Chondrocyte (in vitro differentiated cells): ENCODE measurements at regions not wholly inside any gene's neighbourhood (a gene's known extent, or its start where the extent isn't known, plus 50 kb on each side); places are given as distances from the start of the nearest gene placed in this dataset.
"Not testable (repeated sequence)": the region's sequence is repeated elsewhere in the genome, so short reads cannot be mapped to it uniquely, and the experiment has no call there.

Experiments used
- DNase-seq: peaks from one replicate; pipeline ENCODE4 v3.0.0; 2021; ENCODE audit warnings: mixed read lengths, low spot score
- H3K27ac Mint-ChIP-seq: one replicate; pipeline ENCODE4 v1.8.0; 2021; ENCODE audit warnings: mild to moderate bottlenecking, moderate library complexity, mixed read lengths; ENCODE audit not compliant: unreplicated experiment
- H3K27me3 Mint-ChIP-seq: 2 replicates; pipeline ENCODE4 v1.8.0; 2021; ENCODE audit warnings: low read depth, mixed read lengths
- H3K36me3 Mint-ChIP-seq: 2 replicates; pipeline ENCODE4 v1.8.0; 2021; ENCODE audit warnings: low read depth, mixed read lengths
- H3K4me1 Mint-ChIP-seq: 2 replicates; pipeline ENCODE4 v1.8.0; 2021; ENCODE audit warnings: low read depth, mild to moderate bottlenecking, mixed read lengths
- H3K4me3 Mint-ChIP-seq: one replicate; pipeline ENCODE4 v1.8.0; 2021; ENCODE audit warnings: mild to moderate bottlenecking, moderate library complexity, mixed read lengths; ENCODE audit not compliant: unreplicated experiment
- H3K9me3 Mint-ChIP-seq: 2 replicates; pipeline ENCODE4 v1.8.0; 2021; ENCODE audit warnings: low read depth, mixed read lengths
- TF ChIP-seq, protein P1 (sequence below): fragments of 200-600 bp; sonication (generic); IDR thresholded peaks from 2 replicates; pipeline ENCODE4 v1.5.0; 2021; ENCODE audit warnings: antibody characterized with exemption, mild to moderate bottlenecking, moderate library complexity

DNA sequence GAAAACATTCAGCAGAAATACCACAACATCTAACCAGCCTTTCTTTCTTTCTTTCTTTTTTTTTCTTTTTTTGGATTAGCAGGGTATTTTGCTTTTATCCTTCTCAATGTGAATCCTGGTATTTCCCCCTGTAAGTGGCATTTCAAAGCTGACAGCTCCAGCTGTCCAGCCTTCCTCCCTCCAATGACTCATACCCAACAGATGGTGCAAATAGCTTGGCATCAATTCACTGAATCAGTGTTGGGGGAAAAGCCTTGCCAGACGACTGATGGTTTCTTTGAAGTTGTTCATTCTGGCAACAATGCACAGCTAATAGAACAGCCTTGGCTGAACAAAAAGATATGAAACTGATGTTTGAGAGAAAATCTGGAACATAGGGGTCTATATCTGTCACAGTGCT lies 316.8 kb upstream of the STEAP1 start:
- TF ChIP-seq, protein P1, sequence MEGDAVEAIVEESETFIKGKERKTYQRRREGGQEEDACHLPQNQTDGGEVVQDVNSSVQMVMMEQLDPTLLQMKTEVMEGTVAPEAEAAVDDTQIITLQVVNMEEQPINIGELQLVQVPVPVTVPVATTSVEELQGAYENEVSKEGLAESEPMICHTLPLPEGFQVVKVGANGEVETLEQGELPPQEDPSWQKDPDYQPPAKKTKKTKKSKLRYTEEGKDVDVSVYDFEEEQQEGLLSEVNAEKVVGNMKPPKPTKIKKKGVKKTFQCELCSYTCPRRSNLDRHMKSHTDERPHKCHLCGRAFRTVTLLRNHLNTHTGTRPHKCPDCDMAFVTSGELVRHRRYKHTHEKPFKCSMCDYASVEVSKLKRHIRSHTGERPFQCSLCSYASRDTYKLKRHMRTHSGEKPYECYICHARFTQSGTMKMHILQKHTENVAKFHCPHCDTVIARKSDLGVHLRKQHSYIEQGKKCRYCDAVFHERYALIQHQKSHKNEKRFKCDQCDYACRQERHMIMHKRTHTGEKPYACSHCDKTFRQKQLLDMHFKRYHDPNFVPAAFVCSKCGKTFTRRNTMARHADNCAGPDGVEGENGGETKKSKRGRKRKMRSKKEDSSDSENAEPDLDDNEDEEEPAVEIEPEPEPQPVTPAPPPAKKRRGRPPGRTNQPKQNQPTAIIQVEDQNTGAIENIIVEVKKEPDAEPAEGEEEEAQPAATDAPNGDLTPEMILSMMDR = no peak
- no peak overlapping the region for H3K27ac Mint-ChIP-seq
- H3K9me3 Mint-ChIP-seq = no peaks in the 10 kb centered on the region

DNA sequence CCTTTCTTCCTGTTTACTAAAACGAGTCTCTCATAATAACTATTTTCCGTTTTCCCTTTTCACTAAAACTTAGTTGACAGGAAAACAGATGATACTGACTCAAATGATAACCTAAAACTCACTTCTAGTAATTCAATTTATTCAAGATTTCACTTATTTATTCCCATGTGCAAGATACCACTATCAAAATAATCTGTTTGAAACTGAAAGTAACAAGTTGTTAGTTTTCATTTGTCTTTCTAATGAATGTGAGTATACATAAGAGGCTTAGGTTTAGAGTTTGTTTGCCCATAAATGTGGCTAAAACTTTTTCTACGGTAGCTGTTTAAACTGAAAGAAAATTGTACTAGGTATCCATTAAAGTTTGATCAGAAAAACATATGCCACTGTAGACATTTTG lies 314.9 kb upstream of the STEAP1 start:
- peaks cover 9% of the 10 kb centered on the region for H3K27me3 Mint-ChIP-seq
- H3K9me3 Mint-ChIP-seq = no peaks in the 10 kb centered on the region
- H3K27ac Mint-ChIP-seq = no peak overlapping the region
- no peaks in the 10 kb centered on the region for H3K4me1 Mint-ChIP-seq
- H3K4me3 Mint-ChIP-seq = no peak overlapping the region
- no peak for DNase-seq
- no peaks in the 10 kb centered on the region for H3K36me3 Mint-ChIP-seq
- TF ChIP-seq, protein P1 = no peak

More for the DNA sequence above, 316.8 kb upstream of the STEAP1 start:
- Mint-ChIP-seq H3K27me3 (peaks cover 9% of the 10 kb centered on the region), H3K4me1 (no peaks in the 10 kb centered on the region), H3K36me3 (no peaks in the 10 kb centered on the region), H3K4me3 (no peak overlapping the region)
- no peak for DNase-seq

DNA sequence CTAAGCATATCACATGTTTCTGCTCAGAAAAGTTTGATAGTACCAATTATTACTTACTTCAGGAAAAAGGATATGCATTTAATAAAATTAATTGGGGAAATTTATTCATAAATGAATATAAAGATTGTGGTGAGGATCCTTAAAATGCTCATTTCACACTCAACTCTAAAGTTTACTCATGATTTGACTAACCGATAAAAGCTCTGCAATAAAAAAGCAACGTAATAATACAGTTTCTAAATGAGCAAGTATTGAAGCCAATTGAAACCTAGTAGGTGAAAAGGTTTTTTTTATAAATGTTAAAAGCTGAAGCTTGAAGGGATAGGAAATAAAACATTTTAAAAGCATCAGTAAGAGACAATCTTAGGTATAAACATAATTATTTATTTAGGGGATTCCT lies 308.3 kb upstream of the STEAP1 start:
- Mint-ChIP-seq H3K27ac (no peak overlapping the region), H3K27me3 (peaks cover 10% of the 10 kb centered on the region), H3K4me1 (no peaks in the 10 kb centered on the region), H3K9me3 (no peaks in the 10 kb centered on the region), H3K36me3 (no peaks in the 10 kb centered on the region), H3K4me3 (no peak overlapping the region)
- DNase-seq = no peak
- TF ChIP-seq, protein P1 = no peak

DNA sequence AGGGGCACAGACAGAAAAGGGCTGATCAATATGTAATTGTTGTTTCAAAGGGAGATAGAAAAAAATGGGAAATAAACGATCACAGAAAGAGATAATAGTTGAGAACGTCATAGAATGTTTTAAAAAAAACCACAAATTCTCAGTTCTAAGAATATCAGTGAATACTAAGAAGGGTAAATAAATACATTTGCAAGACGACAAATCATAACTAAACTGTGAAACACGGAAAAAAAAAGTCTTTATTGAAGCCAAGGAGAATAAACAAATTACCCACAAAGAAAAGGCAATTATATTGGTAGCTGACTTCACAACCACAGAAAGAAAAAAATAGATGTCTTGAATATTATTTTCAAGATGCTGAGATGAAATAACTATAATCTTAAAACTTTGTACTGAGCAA lies 305.2 kb upstream of the STEAP1 start:
- H3K4me1 Mint-ChIP-seq = no peaks in the 10 kb centered on the region
- TF ChIP-seq, protein P1 = no peak
- peaks cover 5% of the 10 kb centered on the region for H3K27me3 Mint-ChIP-seq

DNA sequence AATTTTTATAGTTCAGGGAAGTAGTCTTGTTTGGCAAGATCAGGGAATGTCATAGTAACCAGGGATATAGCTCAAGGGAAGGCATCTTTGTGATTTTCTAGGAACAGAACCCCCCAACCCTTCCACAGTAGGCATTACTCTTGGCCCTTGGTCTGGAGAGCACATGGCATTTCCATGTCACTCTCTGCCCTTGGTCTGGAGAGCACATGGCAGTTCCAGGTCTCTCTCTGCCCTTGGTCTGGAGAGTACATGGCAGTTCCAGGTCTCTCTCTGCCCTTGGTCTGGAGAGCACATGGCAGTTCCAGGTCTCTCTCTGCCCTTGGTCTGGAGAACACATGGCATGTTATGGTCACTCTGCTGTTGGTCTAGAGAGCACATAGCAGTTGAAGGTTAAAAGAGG lies 297.2 kb upstream of the STEAP1 start:
- not testable (repeated sequence) for H3K36me3 Mint-ChIP-seq, H3K27me3 Mint-ChIP-seq, H3K4me1 Mint-ChIP-seq, H3K4me3 Mint-ChIP-seq, H3K27ac Mint-ChIP-seq, DNase-seq
- H3K9me3 Mint-ChIP-seq = peaks cover 25% of the 10 kb centered on the region

More for the DNA sequence above, 305.2 kb upstream of the STEAP1 start:
- no peak overlapping the region for H3K4me3 Mint-ChIP-seq
- DNase-seq = no peak
- no peaks in the 10 kb centered on the region for H3K36me3 Mint-ChIP-seq
- no peak overlapping the region for H3K27ac Mint-ChIP-seq
- H3K9me3 Mint-ChIP-seq = no peaks in the 10 kb centered on the region

DNA sequence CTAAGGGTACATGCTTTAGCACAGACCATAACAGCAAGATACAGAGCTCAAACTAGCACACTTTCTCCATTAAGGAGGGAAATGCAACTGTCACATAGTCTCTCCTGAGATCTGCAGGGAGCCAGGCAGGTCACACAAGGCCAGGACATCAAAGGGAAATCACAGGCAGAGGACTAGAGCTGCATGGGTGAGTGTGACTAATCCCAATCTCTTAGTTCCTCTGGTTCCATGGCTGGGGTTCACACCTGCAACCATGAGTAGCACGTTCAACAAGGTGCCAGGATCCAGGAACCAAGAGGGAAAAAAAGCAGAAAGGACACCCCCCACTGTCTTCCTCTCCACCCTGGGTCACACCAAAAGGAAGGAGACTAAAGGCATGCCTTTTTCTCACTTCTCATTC lies 296.5 kb upstream of the STEAP1 start:
- no peaks in the 10 kb centered on the region for H3K4me1 Mint-ChIP-seq
- no peaks in the 10 kb centered on the region for H3K27me3 Mint-ChIP-seq
- DNase-seq = no peak
- H3K36me3 Mint-ChIP-seq = no peaks in the 10 kb centered on the region
- H3K27ac Mint-ChIP-seq = no peak overlapping the region
- TF ChIP-seq, protein P1 = no peak
- H3K4me3 Mint-ChIP-seq = no peak overlapping the region
- peaks cover 25% of the 10 kb centered on the region for H3K9me3 Mint-ChIP-seq
